ENCODE measurements at regions not wholly inside any gene's neighbourhood (a gene's known extent, or its start where the extent isn't known, plus 50 kb on each side); places are given as distances from the start of the nearest gene placed in this dataset.

DNA sequence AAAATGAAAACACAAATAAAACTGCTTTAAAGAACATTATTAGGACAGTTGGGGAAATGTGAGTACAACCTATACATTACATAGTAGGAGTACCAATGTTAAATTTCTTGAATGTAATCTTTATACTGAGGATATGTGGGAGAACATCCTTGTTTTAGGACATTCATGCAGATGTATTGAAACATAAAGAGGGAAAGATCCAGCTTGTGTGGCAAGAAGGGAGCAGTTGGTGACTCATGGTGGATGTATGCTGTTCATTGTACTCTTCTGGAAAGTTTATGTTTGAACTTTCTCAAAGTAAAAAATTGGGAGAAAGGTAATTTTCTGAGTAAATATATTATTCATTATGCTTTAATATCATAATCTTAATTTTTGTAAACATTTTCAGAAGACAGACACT lies 132.1 kb upstream of the DLGAP1 start:
- TF ChIP-seq RNF2 (IDR thresholded peaks at IDR 0.05; ENCODE audit: borderline replicate concordance, low read depth) (no peak), RFX5 (IDR thresholded peaks at IDR 0.05) (no peak), POLR2A (IDR thresholded peaks at IDR 0.05; ENCODE audit: low read length) (no peak), CHD2 (IDR thresholded peaks at IDR 0.05; ENCODE audit: low read length, partially characterized antibody) (no peak), HDAC2 (IDR thresholded peaks at IDR 0.05) (no peak), EP300 (IDR thresholded peaks at IDR 0.05) (no peak), SMC3 (IDR thresholded peaks at IDR 0.05) (no peak)
- TF ChIP-seq, protein P1, sequence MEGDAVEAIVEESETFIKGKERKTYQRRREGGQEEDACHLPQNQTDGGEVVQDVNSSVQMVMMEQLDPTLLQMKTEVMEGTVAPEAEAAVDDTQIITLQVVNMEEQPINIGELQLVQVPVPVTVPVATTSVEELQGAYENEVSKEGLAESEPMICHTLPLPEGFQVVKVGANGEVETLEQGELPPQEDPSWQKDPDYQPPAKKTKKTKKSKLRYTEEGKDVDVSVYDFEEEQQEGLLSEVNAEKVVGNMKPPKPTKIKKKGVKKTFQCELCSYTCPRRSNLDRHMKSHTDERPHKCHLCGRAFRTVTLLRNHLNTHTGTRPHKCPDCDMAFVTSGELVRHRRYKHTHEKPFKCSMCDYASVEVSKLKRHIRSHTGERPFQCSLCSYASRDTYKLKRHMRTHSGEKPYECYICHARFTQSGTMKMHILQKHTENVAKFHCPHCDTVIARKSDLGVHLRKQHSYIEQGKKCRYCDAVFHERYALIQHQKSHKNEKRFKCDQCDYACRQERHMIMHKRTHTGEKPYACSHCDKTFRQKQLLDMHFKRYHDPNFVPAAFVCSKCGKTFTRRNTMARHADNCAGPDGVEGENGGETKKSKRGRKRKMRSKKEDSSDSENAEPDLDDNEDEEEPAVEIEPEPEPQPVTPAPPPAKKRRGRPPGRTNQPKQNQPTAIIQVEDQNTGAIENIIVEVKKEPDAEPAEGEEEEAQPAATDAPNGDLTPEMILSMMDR (IDR thresholded peaks at IDR 0.05): no peak
- TF ChIP-seq, protein P2, sequence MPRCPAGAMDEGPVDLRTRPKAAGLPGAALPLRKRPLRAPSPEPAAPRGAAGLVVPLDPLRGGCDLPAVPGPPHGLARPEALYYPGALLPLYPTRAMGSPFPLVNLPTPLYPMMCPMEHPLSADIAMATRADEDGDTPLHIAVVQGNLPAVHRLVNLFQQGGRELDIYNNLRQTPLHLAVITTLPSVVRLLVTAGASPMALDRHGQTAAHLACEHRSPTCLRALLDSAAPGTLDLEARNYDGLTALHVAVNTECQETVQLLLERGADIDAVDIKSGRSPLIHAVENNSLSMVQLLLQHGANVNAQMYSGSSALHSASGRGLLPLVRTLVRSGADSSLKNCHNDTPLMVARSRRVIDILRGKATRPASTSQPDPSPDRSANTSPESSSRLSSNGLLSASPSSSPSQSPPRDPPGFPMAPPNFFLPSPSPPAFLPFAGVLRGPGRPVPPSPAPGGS (IDR thresholded peaks at IDR 0.05): no peak
- TF ChIP-seq, protein P3, sequence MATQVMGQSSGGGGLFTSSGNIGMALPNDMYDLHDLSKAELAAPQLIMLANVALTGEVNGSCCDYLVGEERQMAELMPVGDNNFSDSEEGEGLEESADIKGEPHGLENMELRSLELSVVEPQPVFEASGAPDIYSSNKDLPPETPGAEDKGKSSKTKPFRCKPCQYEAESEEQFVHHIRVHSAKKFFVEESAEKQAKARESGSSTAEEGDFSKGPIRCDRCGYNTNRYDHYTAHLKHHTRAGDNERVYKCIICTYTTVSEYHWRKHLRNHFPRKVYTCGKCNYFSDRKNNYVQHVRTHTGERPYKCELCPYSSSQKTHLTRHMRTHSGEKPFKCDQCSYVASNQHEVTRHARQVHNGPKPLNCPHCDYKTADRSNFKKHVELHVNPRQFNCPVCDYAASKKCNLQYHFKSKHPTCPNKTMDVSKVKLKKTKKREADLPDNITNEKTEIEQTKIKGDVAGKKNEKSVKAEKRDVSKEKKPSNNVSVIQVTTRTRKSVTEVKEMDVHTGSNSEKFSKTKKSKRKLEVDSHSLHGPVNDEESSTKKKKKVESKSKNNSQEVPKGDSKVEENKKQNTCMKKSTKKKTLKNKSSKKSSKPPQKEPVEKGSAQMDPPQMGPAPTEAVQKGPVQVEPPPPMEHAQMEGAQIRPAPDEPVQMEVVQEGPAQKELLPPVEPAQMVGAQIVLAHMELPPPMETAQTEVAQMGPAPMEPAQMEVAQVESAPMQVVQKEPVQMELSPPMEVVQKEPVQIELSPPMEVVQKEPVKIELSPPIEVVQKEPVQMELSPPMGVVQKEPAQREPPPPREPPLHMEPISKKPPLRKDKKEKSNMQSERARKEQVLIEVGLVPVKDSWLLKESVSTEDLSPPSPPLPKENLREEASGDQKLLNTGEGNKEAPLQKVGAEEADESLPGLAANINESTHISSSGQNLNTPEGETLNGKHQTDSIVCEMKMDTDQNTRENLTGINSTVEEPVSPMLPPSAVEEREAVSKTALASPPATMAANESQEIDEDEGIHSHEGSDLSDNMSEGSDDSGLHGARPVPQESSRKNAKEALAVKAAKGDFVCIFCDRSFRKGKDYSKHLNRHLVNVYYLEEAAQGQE (IDR thresholded peaks at IDR 0.05): no peak
- TF ChIP-seq, protein P4, sequence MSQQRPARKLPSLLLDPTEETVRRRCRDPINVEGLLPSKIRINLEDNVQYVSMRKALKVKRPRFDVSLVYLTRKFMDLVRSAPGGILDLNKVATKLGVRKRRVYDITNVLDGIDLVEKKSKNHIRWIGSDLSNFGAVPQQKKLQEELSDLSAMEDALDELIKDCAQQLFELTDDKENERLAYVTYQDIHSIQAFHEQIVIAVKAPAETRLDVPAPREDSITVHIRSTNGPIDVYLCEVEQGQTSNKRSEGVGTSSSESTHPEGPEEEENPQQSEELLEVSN (IDR thresholded peaks at IDR 0.05; ENCODE audit: borderline replicate concordance, low read depth): no peak

Data from A549 (cell line).